ENCODE measurements at regions not wholly inside any gene's neighbourhood (a gene's known extent, or its start where the extent isn't known, plus 50 kb on each side); places are given as distances from the start of the nearest gene placed in this dataset.

GRCh38 chr12:24307716-24308335 is 358.4 kb upstream of the SOX5 start:
- DNase-seq (no peak), ATAC-seq (no peak)
- Mint-ChIP-seq H3K9me3 (no peaks in the 10 kb centered on the region), H3K4me1 (ENCODE audit: low read depth) (no peaks in the 10 kb centered on the region), H3K4me3 (no peak overlapping the region), H3K36me3 (ENCODE audit: insufficient read depth) (no peaks in the 10 kb centered on the region), H3K27me3 (ENCODE audit: low read depth) (peaks cover 2% of the 10 kb centered on the region)

GRCh38 chr12:24307153-24307552 is 357.7 kb upstream of the SOX5 start:
- Mint-ChIP-seq H3K9me3 (no peaks in the 10 kb centered on the region), H3K4me1 (ENCODE audit: low read depth) (no peaks in the 10 kb centered on the region), H3K27me3 (ENCODE audit: low read depth) (peaks cover 2% of the 10 kb centered on the region), H3K36me3 (ENCODE audit: insufficient read depth) (no peaks in the 10 kb centered on the region), H3K4me3 (no peak overlapping the region)
- DNase-seq (no peak), ATAC-seq (no peak)

- H3K36me3 Mint-ChIP-seq (ENCODE audit: insufficient read depth), result no peaks in the 10 kb centered on the region
- ATAC-seq, result no peak
- no peak overlapping the region for H3K4me3 Mint-ChIP-seq
- DNase-seq, result no peak
- H3K27me3 Mint-ChIP-seq (ENCODE audit: low read depth), result peaks cover 2% of the 10 kb centered on the region
- H3K4me1 Mint-ChIP-seq (ENCODE audit: low read depth), result no peaks in the 10 kb centered on the region
- no peaks in the 10 kb centered on the region for H3K9me3 Mint-ChIP-seq
Observed at GRCh38 chr12:24306001-24306400, 356.5 kb upstream of the SOX5 start.

- H3K4me3 Mint-ChIP-seq, result no peak overlapping the region
- H3K4me1 Mint-ChIP-seq (ENCODE audit: low read depth), result no peaks in the 10 kb centered on the region
- ATAC-seq (no peak), DNase-seq (no peak)
- H3K36me3 Mint-ChIP-seq (ENCODE audit: insufficient read depth), result no peaks in the 10 kb centered on the region
- no peaks in the 10 kb centered on the region for H3K9me3 Mint-ChIP-seq
- H3K27me3 Mint-ChIP-seq (ENCODE audit: low read depth), result peaks cover 2% of the 10 kb centered on the region
Observed at GRCh38 chr12:24304285-24304684, 354.8 kb upstream of the SOX5 start.

GRCh38 chr12:24302708-24303107 is 353.2 kb upstream of the SOX5 start:
- ATAC-seq (no peak), DNase-seq (no peak)
- Mint-ChIP-seq H3K4me3 (no peak overlapping the region), H3K36me3 (ENCODE audit: insufficient read depth) (no peaks in the 10 kb centered on the region), H3K27me3 (ENCODE audit: low read depth) (peaks cover 2% of the 10 kb centered on the region), H3K4me1 (ENCODE audit: low read depth) (no peaks in the 10 kb centered on the region), H3K9me3 (no peaks in the 10 kb centered on the region)

- H3K36me3 Mint-ChIP-seq (ENCODE audit: insufficient read depth), result no peaks in the 10 kb centered on the region
- ATAC-seq, result no peak
- H3K27me3 Mint-ChIP-seq (ENCODE audit: low read depth), result no peaks in the 10 kb centered on the region
- H3K4me3 Mint-ChIP-seq, result no peak overlapping the region
- no peaks in the 10 kb centered on the region for H3K9me3 Mint-ChIP-seq
- H3K4me1 Mint-ChIP-seq (ENCODE audit: low read depth), result no peaks in the 10 kb centered on the region
- no peak for DNase-seq
Observed at GRCh38 chr12:24297516-24297915, 348.0 kb upstream of the SOX5 start.

- no peaks in the 10 kb centered on the region for H3K9me3 Mint-ChIP-seq
- no peak overlapping the region for H3K4me3 Mint-ChIP-seq
- DNase-seq (no peak), ATAC-seq (no peak)
- H3K4me1 Mint-ChIP-seq (ENCODE audit: low read depth), result no peaks in the 10 kb centered on the region
- H3K36me3 Mint-ChIP-seq (ENCODE audit: insufficient read depth), result no peaks in the 10 kb centered on the region
- no peaks in the 10 kb centered on the region for H3K27me3 Mint-ChIP-seq (ENCODE audit: low read depth)
Observed at GRCh38 chr12:24293549-24293948, 344.1 kb upstream of the SOX5 start.

GRCh38 chr12:24287963-24288362 is 338.5 kb upstream of the SOX5 start:
- DNase-seq, result no peak
- no peaks in the 10 kb centered on the region for H3K4me1 Mint-ChIP-seq (ENCODE audit: low read depth)
- no peaks in the 10 kb centered on the region for H3K9me3 Mint-ChIP-seq

GRCh38 chr12:24285448-24285847 is 336.0 kb upstream of the SOX5 start:
- H3K36me3 Mint-ChIP-seq (ENCODE audit: insufficient read depth), result no peaks in the 10 kb centered on the region

More at GRCh38 chr12:24287963-24288362, 338.5 kb upstream of the SOX5 start:
- no peak for ATAC-seq
- Mint-ChIP-seq H3K4me3 (no peak overlapping the region), H3K36me3 (ENCODE audit: insufficient read depth) (no peaks in the 10 kb centered on the region), H3K27me3 (ENCODE audit: low read depth) (no peaks in the 10 kb centered on the region)

GRCh38 chr12:24281341-24281740 is 331.9 kb upstream of the SOX5 start:
- Mint-ChIP-seq H3K9me3 (no peaks in the 10 kb centered on the region), H3K4me3 (no peak overlapping the region), H3K4me1 (ENCODE audit: low read depth) (no peaks in the 10 kb centered on the region), H3K27me3 (ENCODE audit: low read depth) (no peaks in the 10 kb centered on the region), H3K36me3 (ENCODE audit: insufficient read depth) (no peaks in the 10 kb centered on the region)
- DNase-seq, result no peak
- ATAC-seq, result no peak

More at GRCh38 chr12:24285448-24285847, 336.0 kb upstream of the SOX5 start:
- Mint-ChIP-seq H3K4me1 (ENCODE audit: low read depth) (no peaks in the 10 kb centered on the region), H3K27me3 (ENCODE audit: low read depth) (no peaks in the 10 kb centered on the region), H3K9me3 (no peaks in the 10 kb centered on the region), H3K4me3 (no peak overlapping the region)
- DNase-seq, result no peak
- ATAC-seq, result no peak

- H3K9me3 Mint-ChIP-seq, result no peaks in the 10 kb centered on the region
- DNase-seq (no peak), ATAC-seq (no peak)
- H3K27me3 Mint-ChIP-seq (ENCODE audit: low read depth), result no peaks in the 10 kb centered on the region
- H3K4me1 Mint-ChIP-seq (ENCODE audit: low read depth), result no peaks in the 10 kb centered on the region
- no peak overlapping the region for H3K4me3 Mint-ChIP-seq
- no peaks in the 10 kb centered on the region for H3K36me3 Mint-ChIP-seq (ENCODE audit: insufficient read depth)
Observed at GRCh38 chr12:24280056-24280842, 330.8 kb upstream of the SOX5 start.

GRCh38 chr12:24278832-24279231 is 329.4 kb upstream of the SOX5 start:
- no peaks in the 10 kb centered on the region for H3K36me3 Mint-ChIP-seq (ENCODE audit: insufficient read depth)
- no peaks in the 10 kb centered on the region for H3K9me3 Mint-ChIP-seq
- DNase-seq (no peak), ATAC-seq (no peak)
- no peaks in the 10 kb centered on the region for H3K27me3 Mint-ChIP-seq (ENCODE audit: low read depth)
- H3K4me1 Mint-ChIP-seq (ENCODE audit: low read depth), result no peaks in the 10 kb centered on the region
- H3K4me3 Mint-ChIP-seq, result no peak overlapping the region

GRCh38 chr12:24270965-24271364 is 321.5 kb upstream of the SOX5 start:
- Mint-ChIP-seq H3K36me3 (ENCODE audit: insufficient read depth) (no peaks in the 10 kb centered on the region), H3K9me3 (no peaks in the 10 kb centered on the region), H3K4me3 (no peak overlapping the region), H3K4me1 (ENCODE audit: low read depth) (no peaks in the 10 kb centered on the region), H3K27me3 (ENCODE audit: low read depth) (no peaks in the 10 kb centered on the region)
- DNase-seq (no peak), ATAC-seq (no peak)

GRCh38 chr12:24270464-24270863 is 321.0 kb upstream of the SOX5 start:
- no peaks in the 10 kb centered on the region for H3K4me1 Mint-ChIP-seq (ENCODE audit: low read depth)
- H3K27me3 Mint-ChIP-seq (ENCODE audit: low read depth), result no peaks in the 10 kb centered on the region
- DNase-seq, result no peak
- no peak for ATAC-seq
- no peaks in the 10 kb centered on the region for H3K9me3 Mint-ChIP-seq
- H3K36me3 Mint-ChIP-seq (ENCODE audit: insufficient read depth), result no peaks in the 10 kb centered on the region
- H3K4me3 Mint-ChIP-seq, result no peak overlapping the region

GRCh38 chr12:24268663-24269186 is 319.3 kb upstream of the SOX5 start:
- Mint-ChIP-seq H3K9me3 (no peaks in the 10 kb centered on the region), H3K27me3 (ENCODE audit: low read depth) (no peaks in the 10 kb centered on the region), H3K4me3 (no peak overlapping the region), H3K36me3 (ENCODE audit: insufficient read depth) (no peaks in the 10 kb centered on the region), H3K4me1 (ENCODE audit: low read depth) (no peaks in the 10 kb centered on the region)
- DNase-seq (no peak), ATAC-seq (no peak)
